ENCODE measurements at regions not wholly inside any gene's neighbourhood (a gene's known extent, or its start where the extent isn't known, plus 50 kb on each side); places are given as distances from the start of the nearest gene placed in this dataset.

DNA sequence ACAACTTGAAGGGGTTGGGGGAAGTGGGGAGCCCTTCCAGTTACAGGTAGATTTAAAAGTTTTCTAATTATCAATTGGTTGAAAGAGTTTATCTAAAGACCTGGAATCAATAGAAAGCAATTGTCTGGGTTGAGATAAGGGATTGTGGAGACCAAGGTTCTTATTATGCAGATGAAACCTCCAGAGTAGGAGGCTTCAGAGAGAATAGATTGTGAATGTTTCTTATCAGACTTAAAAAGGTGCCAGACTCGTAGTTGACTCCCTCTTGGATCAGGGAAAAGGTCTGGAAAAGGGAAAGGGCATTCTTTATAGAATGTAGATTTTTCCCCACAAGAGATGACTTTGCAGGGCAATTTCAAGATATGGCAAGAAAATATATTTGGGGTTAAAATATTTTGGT lies 100.8 kb downstream of the GADD45G start:
- TF ChIP-seq, protein P1, sequence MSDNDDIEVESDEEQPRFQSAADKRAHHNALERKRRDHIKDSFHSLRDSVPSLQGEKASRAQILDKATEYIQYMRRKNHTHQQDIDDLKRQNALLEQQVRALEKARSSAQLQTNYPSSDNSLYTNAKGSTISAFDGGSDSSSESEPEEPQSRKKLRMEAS (IDR thresholded peaks at IDR 0.05), result no peak
- no peak for TF ChIP-seq YY1 (IDR thresholded peaks at IDR 0.05; ENCODE audit: low read depth)
- no peak for TF ChIP-seq TAF1 (IDR thresholded peaks at IDR 0.05; ENCODE audit: low read depth)
- TF ChIP-seq ZBTB7A (IDR thresholded peaks at IDR 0.05; ENCODE audit: low read depth), result no peak
- no peak for TF ChIP-seq NFIC (IDR thresholded peaks at IDR 0.05)
- TF ChIP-seq EGR1 (IDR thresholded peaks at IDR 0.05), result no peak
- TF ChIP-seq, protein P2, sequence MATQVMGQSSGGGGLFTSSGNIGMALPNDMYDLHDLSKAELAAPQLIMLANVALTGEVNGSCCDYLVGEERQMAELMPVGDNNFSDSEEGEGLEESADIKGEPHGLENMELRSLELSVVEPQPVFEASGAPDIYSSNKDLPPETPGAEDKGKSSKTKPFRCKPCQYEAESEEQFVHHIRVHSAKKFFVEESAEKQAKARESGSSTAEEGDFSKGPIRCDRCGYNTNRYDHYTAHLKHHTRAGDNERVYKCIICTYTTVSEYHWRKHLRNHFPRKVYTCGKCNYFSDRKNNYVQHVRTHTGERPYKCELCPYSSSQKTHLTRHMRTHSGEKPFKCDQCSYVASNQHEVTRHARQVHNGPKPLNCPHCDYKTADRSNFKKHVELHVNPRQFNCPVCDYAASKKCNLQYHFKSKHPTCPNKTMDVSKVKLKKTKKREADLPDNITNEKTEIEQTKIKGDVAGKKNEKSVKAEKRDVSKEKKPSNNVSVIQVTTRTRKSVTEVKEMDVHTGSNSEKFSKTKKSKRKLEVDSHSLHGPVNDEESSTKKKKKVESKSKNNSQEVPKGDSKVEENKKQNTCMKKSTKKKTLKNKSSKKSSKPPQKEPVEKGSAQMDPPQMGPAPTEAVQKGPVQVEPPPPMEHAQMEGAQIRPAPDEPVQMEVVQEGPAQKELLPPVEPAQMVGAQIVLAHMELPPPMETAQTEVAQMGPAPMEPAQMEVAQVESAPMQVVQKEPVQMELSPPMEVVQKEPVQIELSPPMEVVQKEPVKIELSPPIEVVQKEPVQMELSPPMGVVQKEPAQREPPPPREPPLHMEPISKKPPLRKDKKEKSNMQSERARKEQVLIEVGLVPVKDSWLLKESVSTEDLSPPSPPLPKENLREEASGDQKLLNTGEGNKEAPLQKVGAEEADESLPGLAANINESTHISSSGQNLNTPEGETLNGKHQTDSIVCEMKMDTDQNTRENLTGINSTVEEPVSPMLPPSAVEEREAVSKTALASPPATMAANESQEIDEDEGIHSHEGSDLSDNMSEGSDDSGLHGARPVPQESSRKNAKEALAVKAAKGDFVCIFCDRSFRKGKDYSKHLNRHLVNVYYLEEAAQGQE (IDR thresholded peaks at IDR 0.05; ENCODE audit: low read depth), result no peak
- TF ChIP-seq, protein P3, sequence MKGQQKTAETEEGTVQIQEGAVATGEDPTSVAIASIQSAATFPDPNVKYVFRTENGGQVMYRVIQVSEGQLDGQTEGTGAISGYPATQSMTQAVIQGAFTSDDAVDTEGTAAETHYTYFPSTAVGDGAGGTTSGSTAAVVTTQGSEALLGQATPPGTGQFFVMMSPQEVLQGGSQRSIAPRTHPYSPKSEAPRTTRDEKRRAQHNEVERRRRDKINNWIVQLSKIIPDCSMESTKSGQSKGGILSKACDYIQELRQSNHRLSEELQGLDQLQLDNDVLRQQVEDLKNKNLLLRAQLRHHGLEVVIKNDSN (IDR thresholded peaks at IDR 0.05), result no peak
- TF ChIP-seq EP300 (IDR thresholded peaks at IDR 0.05; ENCODE audit: borderline replicate concordance), result no peak

DNA sequence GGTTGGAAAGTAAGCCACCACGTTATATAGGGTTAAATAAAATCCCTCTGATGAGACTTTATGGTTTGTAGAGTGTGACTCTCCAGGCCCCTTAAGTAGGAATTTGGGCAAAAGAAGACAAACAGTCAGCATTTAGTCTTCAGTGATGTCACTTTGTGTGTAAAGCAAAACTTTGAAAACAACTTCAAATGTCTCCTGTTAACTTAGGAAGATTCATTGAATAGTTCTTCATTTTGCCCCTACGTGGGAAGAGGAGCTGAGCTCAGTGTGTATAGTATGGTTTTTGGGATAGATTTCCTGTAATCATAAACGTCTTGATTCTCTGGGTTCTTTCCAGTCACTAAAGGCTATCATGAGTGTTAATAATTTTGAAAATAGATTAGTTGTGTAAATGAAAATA lies 101.3 kb downstream of the GADD45G start:
- TF ChIP-seq, protein P1 (IDR thresholded peaks at IDR 0.05), result no peak
- TF ChIP-seq ZBTB7A (IDR thresholded peaks at IDR 0.05; ENCODE audit: low read depth), result no peak
- TF ChIP-seq CREB1 (IDR thresholded peaks at IDR 0.05; ENCODE audit: low read depth), result no peak
- no peak for TF ChIP-seq YY1 (IDR thresholded peaks at IDR 0.05; ENCODE audit: low read depth)
- no peak for TF ChIP-seq RAD21 (IDR thresholded peaks at IDR 0.05; ENCODE audit: low read depth)
- no peak for TF ChIP-seq FOXM1 (IDR thresholded peaks at IDR 0.05; ENCODE audit: borderline replicate concordance, low read depth)
- no peak for TF ChIP-seq TCF12 (IDR thresholded peaks at IDR 0.05; ENCODE audit: low read depth)
- TF ChIP-seq EGR1 (IDR thresholded peaks at IDR 0.05), result no peak
- TF ChIP-seq, protein P2 (IDR thresholded peaks at IDR 0.05; ENCODE audit: low read depth), result no peak
- TF ChIP-seq TAF1 (IDR thresholded peaks at IDR 0.05; ENCODE audit: low read depth), result no peak

DNA sequence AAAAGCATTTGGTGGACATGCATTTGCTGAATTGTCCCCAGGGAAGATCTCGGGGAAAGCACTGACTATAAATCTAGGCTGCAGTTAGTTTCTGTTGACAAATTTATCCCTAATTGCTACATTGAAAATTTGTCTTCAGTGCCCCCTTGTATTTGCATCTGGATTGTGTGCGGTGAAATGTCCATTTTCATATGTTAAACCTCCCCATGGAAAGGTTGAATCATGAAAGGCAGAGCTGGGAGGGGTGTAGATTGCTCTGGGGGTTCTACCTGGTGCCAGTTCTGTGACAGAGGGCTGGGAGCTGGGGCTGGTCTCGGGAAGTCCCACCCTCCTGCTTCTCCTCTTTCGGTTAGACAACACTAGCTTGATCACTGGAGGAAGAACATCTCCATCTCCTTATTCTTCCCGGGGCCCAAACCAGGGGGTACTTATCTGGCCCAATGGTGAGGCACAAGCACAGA lies 101.9 kb downstream of the GADD45G start:
- no peak for TF ChIP-seq TCF12 (IDR thresholded peaks at IDR 0.05; ENCODE audit: low read depth)
- TF ChIP-seq, protein P2 (IDR thresholded peaks at IDR 0.05; ENCODE audit: low read depth), result no peak
- no peak for TF ChIP-seq FOXM1 (IDR thresholded peaks at IDR 0.05; ENCODE audit: borderline replicate concordance, low read depth)
- no peak for TF ChIP-seq RAD21 (IDR thresholded peaks at IDR 0.05; ENCODE audit: low read depth)
- TF ChIP-seq ZBTB7A (IDR thresholded peaks at IDR 0.05; ENCODE audit: low read depth), result no peak
- TF ChIP-seq TEAD4 (IDR thresholded peaks at IDR 0.05), result no peak
- no peak for TF ChIP-seq CREB1 (IDR thresholded peaks at IDR 0.05; ENCODE audit: low read depth)
- no peak for TF ChIP-seq CEBPB (IDR thresholded peaks at IDR 0.05)
- TF ChIP-seq EP300 (IDR thresholded peaks at IDR 0.05; ENCODE audit: borderline replicate concordance), result no peak
- TF ChIP-seq YY1 (IDR thresholded peaks at IDR 0.05; ENCODE audit: low read depth), result no peak
- no peak for TF ChIP-seq NFIC (IDR thresholded peaks at IDR 0.05)
- TF ChIP-seq TAF1 (IDR thresholded peaks at IDR 0.05; ENCODE audit: low read depth), result no peak
- TF ChIP-seq EGR1 (IDR thresholded peaks at IDR 0.05), result no peak
- TF ChIP-seq, protein P1 (IDR thresholded peaks at IDR 0.05), result no peak
- TF ChIP-seq, protein P3 (IDR thresholded peaks at IDR 0.05), result no peak

DNA sequence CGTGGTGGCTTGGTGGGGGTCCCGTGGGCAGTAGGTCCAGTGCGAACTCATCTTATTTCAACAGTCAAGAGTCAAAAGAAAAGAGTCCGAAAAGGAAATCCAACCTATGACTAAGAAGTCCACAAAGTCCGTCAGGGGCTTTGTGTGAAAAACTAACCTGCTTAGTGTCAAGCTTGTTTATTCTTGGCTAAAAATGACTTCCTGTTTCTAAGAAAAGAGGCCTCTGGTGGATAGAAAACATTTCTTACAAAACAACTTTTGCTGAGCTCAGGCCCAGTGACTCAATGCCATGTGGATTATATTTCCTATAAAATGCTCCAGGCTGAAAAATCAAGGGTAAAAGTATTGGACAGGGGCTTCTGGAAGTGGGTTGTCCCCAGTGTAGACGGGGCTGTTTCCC lies 105.9 kb downstream of the GADD45G start:
- TF ChIP-seq FOXM1 (IDR thresholded peaks at IDR 0.05; ENCODE audit: borderline replicate concordance, low read depth) (no peak), YY1 (IDR thresholded peaks at IDR 0.05; ENCODE audit: low read depth) (no peak), TEAD4 (IDR thresholded peaks at IDR 0.05) (no peak), NFIC (IDR thresholded peaks at IDR 0.05) (no peak), ZBTB7A (IDR thresholded peaks at IDR 0.05; ENCODE audit: low read depth) (no peak), EP300 (IDR thresholded peaks at IDR 0.05; ENCODE audit: borderline replicate concordance) (no peak), CEBPB (IDR thresholded peaks at IDR 0.05) (no peak), RAD21 (IDR thresholded peaks at IDR 0.05; ENCODE audit: low read depth) (no peak), CREB1 (IDR thresholded peaks at IDR 0.05; ENCODE audit: low read depth) (no peak), TAF1 (IDR thresholded peaks at IDR 0.05; ENCODE audit: low read depth) (no peak), EGR1 (IDR thresholded peaks at IDR 0.05) (no peak), TCF12 (IDR thresholded peaks at IDR 0.05; ENCODE audit: low read depth) (no peak)
- TF ChIP-seq, protein P2 (IDR thresholded peaks at IDR 0.05; ENCODE audit: low read depth), result no peak
- TF ChIP-seq, protein P1 (IDR thresholded peaks at IDR 0.05), result no peak
- TF ChIP-seq, protein P3 (IDR thresholded peaks at IDR 0.05), result no peak
